ENCODE measurements at regions not wholly inside any gene's neighbourhood (a gene's known extent, or its start where the extent isn't known, plus 50 kb on each side); places are given as distances from the start of the nearest gene placed in this dataset.
"Not testable (repeated sequence)": the region's sequence is repeated elsewhere in the genome, so short reads cannot be mapped to it uniquely, and the experiment has no call there.

DNA sequence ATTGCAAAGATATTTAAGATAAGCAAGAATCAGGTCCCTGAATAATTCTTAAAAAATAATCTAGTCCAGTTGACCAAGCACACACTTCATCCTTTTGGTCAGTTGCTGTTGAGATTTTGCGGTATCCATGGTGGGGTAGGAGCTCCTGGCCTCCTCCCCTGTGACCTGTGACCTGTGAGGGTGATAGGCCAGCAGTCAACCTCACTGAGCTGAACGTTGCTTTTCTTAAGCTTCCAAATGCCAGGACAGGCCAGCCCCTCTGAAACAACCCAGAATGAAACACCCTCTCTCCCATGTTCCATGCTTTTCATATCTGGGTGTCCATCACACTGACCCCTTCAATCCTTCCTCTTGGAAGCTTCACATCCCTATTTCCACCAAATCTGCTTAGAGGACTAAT, 164.9 kb downstream of the THBS2 start:
- H3K9ac ChIP-seq (ENCODE audit: low read length in 3 of 3), result no peak overlapping the region
- DNase-seq (no peak), FAIRE-seq (no peak)
- H3K36me3 ChIP-seq (ENCODE audit: control insufficient read depth in 2 of 3, insufficient read depth in 3 of 3, low read length in 3 of 3), result no peaks in the 10 kb centered on the region
- intact Hi-C loops (cut with DNase I), result no loop called here
- peaks cover 0 to 17% (median 0%) of the 10 kb centered on the region in 3 donors for H3K9me3 ChIP-seq (ENCODE audit: control insufficient read depth in 2 of 3, insufficient read depth in 1 of 3, low read length in 3 of 3)
- no peak overlapping the region for H3K4me3 ChIP-seq (ENCODE audit: low read length in 3 of 3)
- H3K4me1 ChIP-seq (ENCODE audit: control insufficient read depth in 2 of 3, insufficient read depth in 2 of 3, low read depth in 1 of 3, low read length in 3 of 3), result no peaks in the 10 kb centered on the region
- H3K27ac ChIP-seq (ENCODE audit: low read depth in 2 of 2, low read length in 2 of 2), result no peak overlapping the region
- H3K27me3 ChIP-seq (ENCODE audit: control insufficient read depth, insufficient read depth, low read length), result no peaks in the 10 kb centered on the region
- TF ChIP-seq CTCF (IDR thresholded peaks at IDR 0.05; ENCODE audit: borderline replicate concordance, extremely low read depth, insufficient read depth), result no peak

DNA sequence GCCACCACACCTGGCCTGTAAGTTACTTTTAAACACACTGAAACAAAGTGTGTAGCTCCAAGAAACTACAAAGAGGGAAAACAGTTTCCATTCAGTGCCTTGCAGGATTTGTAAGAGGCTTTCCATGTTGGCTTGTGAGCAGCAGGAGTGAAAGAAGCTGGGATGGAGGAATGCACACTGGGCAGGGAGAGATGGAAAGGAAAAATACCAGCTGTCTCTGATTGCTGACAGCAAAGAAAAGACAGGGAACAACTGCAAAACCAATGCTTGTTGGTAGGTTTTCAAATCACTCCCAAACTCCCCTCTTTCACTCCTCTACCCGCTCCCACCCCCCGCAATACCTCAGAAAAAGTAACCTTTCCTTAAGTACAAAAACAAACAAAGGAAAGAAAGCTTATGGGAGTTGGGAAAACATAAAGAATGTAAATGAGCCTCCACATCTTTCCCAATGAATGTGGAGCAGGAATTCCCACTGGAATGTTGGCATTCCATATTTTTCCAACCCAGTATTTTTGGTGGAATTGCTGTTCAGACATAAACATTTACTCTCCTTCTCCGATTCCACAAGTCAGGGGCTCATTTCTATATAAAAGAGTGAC, 166.1 kb downstream of the THBS2 start:
- no peak overlapping the region for H3K4me3 ChIP-seq (ENCODE audit: low read length in 3 of 3)
- H3K36me3 ChIP-seq (ENCODE audit: control insufficient read depth in 2 of 3, insufficient read depth in 3 of 3, low read length in 3 of 3), result no peaks in the 10 kb centered on the region
- FAIRE-seq (no peak), DNase-seq (peak in 1 of 5 donors; percentile 73)
- no peak overlapping the region for H3K9ac ChIP-seq (ENCODE audit: low read length in 3 of 3)
- intact Hi-C loops (cut with DNase I), result no loop called here
- H3K9me3 ChIP-seq (ENCODE audit: control insufficient read depth in 2 of 3, insufficient read depth in 1 of 3, low read length in 3 of 3), result peaks cover 0 to 17% (median 0%) of the 10 kb centered on the region in 3 donors
- no peaks in the 10 kb centered on the region for H3K27me3 ChIP-seq (ENCODE audit: control insufficient read depth, insufficient read depth, low read length)
- H3K27ac ChIP-seq (ENCODE audit: low read depth in 2 of 2, low read length in 2 of 2), result no peak overlapping the region
- no peak for TF ChIP-seq CTCF (IDR thresholded peaks at IDR 0.05; ENCODE audit: borderline replicate concordance, extremely low read depth, insufficient read depth)
- no peaks in the 10 kb centered on the region for H3K4me1 ChIP-seq (ENCODE audit: control insufficient read depth in 2 of 3, insufficient read depth in 2 of 3, low read depth in 1 of 3, low read length in 3 of 3)

DNA sequence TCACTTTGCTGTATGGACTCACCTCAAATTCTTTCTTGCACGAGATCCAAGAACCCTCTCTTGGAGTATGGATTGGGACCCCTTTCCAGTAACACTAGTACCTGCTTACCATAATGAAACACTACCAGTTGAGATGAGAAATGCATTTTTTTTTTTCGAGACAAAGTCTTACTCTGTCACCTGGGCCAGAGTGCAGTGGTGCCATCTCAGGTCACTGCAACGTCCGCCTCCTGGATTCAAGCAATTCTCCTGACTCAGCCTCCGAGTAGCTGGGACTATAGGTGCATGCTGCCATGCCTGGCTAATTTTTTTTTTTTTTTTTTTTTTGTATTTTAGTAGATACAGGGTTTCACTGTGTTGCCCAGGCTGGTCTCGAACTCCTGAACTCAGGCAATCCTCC, 167.0 kb downstream of the THBS2 start:
- intact Hi-C loops (cut with DNase I); DNase-seq; H3K9ac ChIP-seq (ENCODE audit: low read length in 3 of 3); H3K36me3 ChIP-seq (ENCODE audit: control insufficient read depth in 2 of 3, insufficient read depth in 3 of 3, low read length in 3 of 3); H3K27me3 ChIP-seq (ENCODE audit: control insufficient read depth, insufficient read depth, low read length); H3K4me3 ChIP-seq (ENCODE audit: low read length in 3 of 3); FAIRE-seq; H3K4me1 ChIP-seq (ENCODE audit: control insufficient read depth in 2 of 3, insufficient read depth in 2 of 3, low read depth in 1 of 3, low read length in 3 of 3); H3K27ac ChIP-seq (ENCODE audit: low read depth in 2 of 2, low read length in 2 of 2): not testable (repeated sequence)
- H3K9me3 ChIP-seq (ENCODE audit: control insufficient read depth in 2 of 3, insufficient read depth in 1 of 3, low read length in 3 of 3), result peaks cover 0 to 17% (median 0%) of the 10 kb centered on the region in 3 donors

- intact Hi-C loops (cut with DNase I), result no loop called here
- no peak overlapping the region for H3K9ac ChIP-seq (ENCODE audit: low read length in 3 of 3)
- peaks cover 0 to 15% (median 0%) of the 10 kb centered on the region in 3 donors for H3K9me3 ChIP-seq (ENCODE audit: control insufficient read depth in 2 of 3, insufficient read depth in 1 of 3, low read length in 3 of 3)
- no peaks in the 10 kb centered on the region for H3K27me3 ChIP-seq (ENCODE audit: control insufficient read depth, insufficient read depth, low read length)
- FAIRE-seq, result no peak
- no peaks in the 10 kb centered on the region for H3K4me1 ChIP-seq (ENCODE audit: control insufficient read depth in 2 of 3, insufficient read depth in 2 of 3, low read depth in 1 of 3, low read length in 3 of 3)
- no peak for DNase-seq
- TF ChIP-seq CTCF (IDR thresholded peaks at IDR 0.05; ENCODE audit: borderline replicate concordance, extremely low read depth, insufficient read depth), result no peak
- H3K36me3 ChIP-seq (ENCODE audit: control insufficient read depth in 2 of 3, insufficient read depth in 3 of 3, low read length in 3 of 3), result no peaks in the 10 kb centered on the region
- H3K27ac ChIP-seq (ENCODE audit: low read depth in 2 of 2, low read length in 2 of 2), result no peak overlapping the region
- no peak overlapping the region for H3K4me3 ChIP-seq (ENCODE audit: low read length in 3 of 3)
These were observed 167.6 kb downstream of the THBS2 start for GRCh38 chr6:169086020-169086419.
